ENCODE measurements at regions not wholly inside any gene's neighbourhood (a gene's known extent, or its start where the extent isn't known, plus 50 kb on each side); places are given as distances from the start of the nearest gene placed in this dataset.

- Histone ChIP-seq H3K4me2 (ENCODE audit: low read depth, low read length) (no peak overlapping the region), H3K4me1 (ENCODE audit: insufficient read depth, low read length) (peaks cover 5% of the 10 kb centered on the region; the same call in 1 of the 2 replicates), H3K9me3 (ENCODE audit: low read length) (no peaks in the 10 kb centered on the region), H4K20me1 (ENCODE audit: insufficient read depth, low read length) (no peaks in the 10 kb centered on the region), H3K36me3 (replicated peaks in 1 of 2; ENCODE audit: control insufficient read depth in 1 of 2, insufficient read depth in 2 of 2, low read length in 2 of 2) (no peaks in the 10 kb centered on the region), H3K27me3 (ENCODE audit: control insufficient read depth in 1 of 2, insufficient read depth in 2 of 2, low read length in 2 of 2) (no peaks in the 10 kb centered on the region), H3K27ac (ENCODE audit: extremely low read length, insufficient read depth, low read length) (no peak overlapping the region), H3K4me3 (replicated peaks in 1 of 3; ENCODE audit: insufficient read depth in 1 of 3, low read depth in 2 of 3, low read length in 3 of 3) (no peak overlapping the region), H2AFZ (ENCODE audit: low read length) (no peak overlapping the region), H3K9ac (ENCODE audit: insufficient read depth, low read depth, low read length) (no peak overlapping the region), H3K79me2 (ENCODE audit: insufficient read depth, low read length) (no peaks in the 10 kb centered on the region)
- intact Hi-C loops (cut with micrococcal nuclease; ENCODE audit: unreplicated experiment) (no loop called here), in situ Hi-C loops (cut with HindIII; ENCODE audit: extremely low pct_ligation_motif_present, low pct_unique_long_range_greater_than_20kb) (no loop called here)
- ChIA-PET CTCF (ENCODE audit: low intra/inter-chr PET ratio, low total read pairs) (no interaction called here), POLR2A (no interaction called here)
- no peak for DNase-seq (ENCODE audit: low spot score)
- FAIRE-seq: no peak
- ATAC-seq: no peak
- no TSS peak for BruUV-seq (replicated peaks)
- no peak for TF ChIP-seq ATF7 (IDR thresholded peaks at IDR 0.05)
- TF ChIP-seq ATF7 (CRISPR knock-in tag; IDR thresholded peaks at IDR 0.05): no peak
- no peak for TF ChIP-seq CBX2 (IDR thresholded peaks at IDR 0.05; ENCODE audit: low read depth, low read length)
- TF ChIP-seq CBX2 (CRISPR knock-in tag; IDR thresholded peaks at IDR 0.05; ENCODE audit: low read depth): no peak
- no peak for TF ChIP-seq CREM (IDR thresholded peaks at IDR 0.05)
- TF ChIP-seq CREM (CRISPR knock-in tag; IDR thresholded peaks at IDR 0.05): no peak
- no peak for TF ChIP-seq ZNF878 (CRISPR knock-in tag; IDR thresholded peaks at IDR 0.05)
- TF ChIP-seq ZNF652 (CRISPR knock-in tag; IDR thresholded peaks at IDR 0.05; ENCODE audit: borderline replicate concordance, low read depth): no peak
- TF ChIP-seq ZNF142 (CRISPR knock-in tag; IDR thresholded peaks at IDR 0.05): no peak
- TF ChIP-seq HOXA9 (CRISPR knock-in tag; IDR thresholded peaks at IDR 0.05; ENCODE audit: borderline replicate concordance): no peak
- TF ChIP-seq PREB (CRISPR knock-in tag; IDR thresholded peaks at IDR 0.05): no peak
- no peak for TF ChIP-seq ZC3H4 (CRISPR knock-in tag; IDR thresholded peaks at IDR 0.05; ENCODE audit: borderline replicate concordance)
- no peak for TF ChIP-seq ZBTB38 (CRISPR knock-in tag; IDR thresholded peaks at IDR 0.05)
- TF ChIP-seq AGO1 (IDR thresholded peaks at IDR 0.05; ENCODE audit: low read depth, low read length, poor library complexity, severe bottlenecking): no peak
- no peak for TF ChIP-seq IKZF1 (IDR thresholded peaks at IDR 0.05)
- no peak for TF ChIP-seq NFE2 (CRISPR knock-in tag; IDR thresholded peaks at IDR 0.05)
- TF ChIP-seq PRDM15 (CRISPR knock-in tag; IDR thresholded peaks at IDR 0.05): no peak
Measured at GRCh38 chr15:95921404-95921803, 409.1 kb upstream of the NR2F2 start.
